ENCODE measurements at regions not wholly inside any gene's neighbourhood (a gene's known extent, or its start where the extent isn't known, plus 50 kb on each side); places are given as distances from the start of the nearest gene placed in this dataset.
A peak's percentile ranks its signal among the peaks of the same experiment; 100 is the strongest.

DNA sequence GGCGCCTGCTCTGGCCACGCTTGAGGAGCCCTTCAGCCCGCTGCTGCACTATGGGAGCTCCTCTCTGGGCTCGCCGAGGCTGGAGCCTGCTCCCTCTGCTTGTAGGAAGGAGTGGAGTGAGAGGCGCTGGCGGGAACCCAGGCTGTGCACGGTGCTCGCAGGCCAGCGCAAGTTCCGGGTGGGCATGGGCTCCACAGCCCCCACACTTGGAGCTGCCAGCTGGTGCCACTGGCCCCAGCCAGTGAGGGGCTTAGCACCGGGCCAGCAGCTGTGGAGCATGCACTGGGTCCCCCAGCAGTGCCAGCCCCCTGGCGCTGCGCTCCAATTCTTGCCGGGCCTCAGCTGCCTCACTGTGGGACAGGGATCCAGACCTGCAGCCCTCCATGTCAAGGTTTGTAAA lies 122.1 kb upstream of the CD180 start:
- no peak for DNase-seq (ENCODE audit: low read depth)
- no peak for TF ChIP-seq CTCF (IDR thresholded peaks at IDR 0.05; ENCODE audit: insufficient read depth, low read length, poor library complexity, severe bottlenecking)
- Histone ChIP-seq H3K36me3 (ENCODE audit: control insufficient read depth, insufficient read depth, low read length) (no peaks in the 10 kb centered on the region), H3K27me3 (ENCODE audit: control insufficient read depth, insufficient read depth, low read length) (no peaks in the 10 kb centered on the region), H3K4me3 (ENCODE audit: low read depth, low read length) (no peak overlapping the region)

- DNase-seq (ENCODE audit: low read depth) = no peak
- no peak for TF ChIP-seq CTCF (IDR thresholded peaks at IDR 0.05; ENCODE audit: insufficient read depth, low read length, poor library complexity, severe bottlenecking)
- Histone ChIP-seq H3K27me3 (ENCODE audit: control insufficient read depth, insufficient read depth, low read length) (no peaks in the 10 kb centered on the region), H3K36me3 (ENCODE audit: control insufficient read depth, insufficient read depth, low read length) (no peaks in the 10 kb centered on the region), H3K4me3 (ENCODE audit: low read depth, low read length) (no peak overlapping the region)
Observed at GRCh38 chr5:67317603-67318002, 121.0 kb upstream of the CD180 start.

DNA sequence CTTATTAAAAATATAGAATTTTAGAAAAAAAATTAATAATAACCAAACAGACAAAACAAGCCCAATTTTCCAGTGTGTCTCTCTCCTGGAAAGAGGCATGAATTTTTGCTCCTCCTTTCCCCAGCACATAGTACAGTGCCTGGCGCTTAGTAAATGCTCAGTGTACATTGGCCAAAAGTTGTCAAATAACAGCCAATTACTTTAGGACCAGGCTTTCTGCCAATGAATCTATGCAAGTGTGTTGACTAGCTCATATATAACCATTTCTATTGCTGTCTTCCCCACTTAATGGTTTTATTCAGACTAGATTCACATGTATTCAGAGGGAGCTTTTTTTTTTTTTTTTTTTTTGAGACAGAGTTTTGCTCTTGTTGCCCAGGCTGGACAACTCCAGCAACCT lies 120.1 kb upstream of the CD180 start:
- no peak for DNase-seq (ENCODE audit: low read depth)
- Histone ChIP-seq H3K27me3 (ENCODE audit: control insufficient read depth, insufficient read depth, low read length) (no peaks in the 10 kb centered on the region), H3K4me3 (ENCODE audit: low read depth, low read length) (no peak overlapping the region), H3K36me3 (ENCODE audit: control insufficient read depth, insufficient read depth, low read length) (no peaks in the 10 kb centered on the region)
- TF ChIP-seq CTCF (IDR thresholded peaks at IDR 0.05; ENCODE audit: insufficient read depth, low read length, poor library complexity, severe bottlenecking) = no peak

- no peak overlapping the region for H3K4me3 ChIP-seq (ENCODE audit: low read depth, low read length)
- TF ChIP-seq CTCF (IDR thresholded peaks at IDR 0.05; ENCODE audit: insufficient read depth, low read length, poor library complexity, severe bottlenecking) = no peak
- DNase-seq (ENCODE audit: low read depth) = peak; percentile 53
- no peaks in the 10 kb centered on the region for H3K27me3 ChIP-seq (ENCODE audit: control insufficient read depth, insufficient read depth, low read length)
- no peaks in the 10 kb centered on the region for H3K36me3 ChIP-seq (ENCODE audit: control insufficient read depth, insufficient read depth, low read length)
Observed at GRCh38 chr5:67315082-67315989, 118.7 kb upstream of the CD180 start.

GRCh38 chr5:67311701-67312100 lies 115.1 kb upstream of the CD180 start:
- no peak overlapping the region for H3K4me3 ChIP-seq (ENCODE audit: low read depth, low read length)
- no peaks in the 10 kb centered on the region for H3K36me3 ChIP-seq (ENCODE audit: control insufficient read depth, insufficient read depth, low read length)
- no peak for TF ChIP-seq CTCF (IDR thresholded peaks at IDR 0.05; ENCODE audit: insufficient read depth, low read length, poor library complexity, severe bottlenecking)
- no peak for DNase-seq (ENCODE audit: low read depth)
- H3K27me3 ChIP-seq (ENCODE audit: control insufficient read depth, insufficient read depth, low read length) = no peaks in the 10 kb centered on the region

GRCh38 chr5:67311208-67311607 lies 114.6 kb upstream of the CD180 start:
- no peak overlapping the region for H3K4me3 ChIP-seq (ENCODE audit: low read depth, low read length)
- H3K27me3 ChIP-seq (ENCODE audit: control insufficient read depth, insufficient read depth, low read length) = no peaks in the 10 kb centered on the region
- TF ChIP-seq CTCF (IDR thresholded peaks at IDR 0.05; ENCODE audit: insufficient read depth, low read length, poor library complexity, severe bottlenecking) = no peak
- DNase-seq (ENCODE audit: low read depth) = no peak
- H3K36me3 ChIP-seq (ENCODE audit: control insufficient read depth, insufficient read depth, low read length) = no peaks in the 10 kb centered on the region

Data from kidney epithelial cell (primary cell).